HG03066 (cell line): ENCODE measurements at regions not wholly inside any gene's neighbourhood (a gene's known extent, or its start where the extent isn't known, plus 50 kb on each side); places are given as distances from the start of the nearest gene placed in this dataset.

ENCODE experiments used
- ATAC-seq: cut with Tn5 transposase; IDR thresholded peaks from one replicate; pipeline ENCODE4 v1.9.1; 2021; ENCODE audit warnings: low read depth; ENCODE audit not compliant: unreplicated experiment

- ATAC-seq, result no peak
These were observed 371.6 kb downstream of the RPS24 start for GRCh38 chr10:78405231-78405630.

DNA sequence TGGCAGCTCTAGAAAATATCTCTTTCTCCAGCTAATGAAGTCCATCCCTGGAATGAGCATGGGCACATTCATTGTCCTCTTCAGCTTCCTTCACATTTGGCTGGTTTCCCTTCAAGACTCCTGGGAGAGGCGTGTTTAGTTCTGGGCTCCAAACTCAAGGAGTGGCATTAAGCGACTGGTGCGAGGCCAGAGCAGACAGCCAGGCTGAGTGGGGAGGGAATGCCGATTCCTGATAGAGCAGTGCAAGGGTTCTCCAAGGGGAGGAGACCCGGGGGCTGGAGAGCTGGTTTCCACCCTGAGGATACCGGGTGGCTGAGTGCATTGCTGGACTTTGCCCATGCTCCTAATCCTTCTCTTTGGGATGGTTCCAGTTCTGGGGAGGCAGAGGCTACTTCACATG is 372.1 kb downstream of the RPS24 start:
- ATAC-seq, result no peak

DNA sequence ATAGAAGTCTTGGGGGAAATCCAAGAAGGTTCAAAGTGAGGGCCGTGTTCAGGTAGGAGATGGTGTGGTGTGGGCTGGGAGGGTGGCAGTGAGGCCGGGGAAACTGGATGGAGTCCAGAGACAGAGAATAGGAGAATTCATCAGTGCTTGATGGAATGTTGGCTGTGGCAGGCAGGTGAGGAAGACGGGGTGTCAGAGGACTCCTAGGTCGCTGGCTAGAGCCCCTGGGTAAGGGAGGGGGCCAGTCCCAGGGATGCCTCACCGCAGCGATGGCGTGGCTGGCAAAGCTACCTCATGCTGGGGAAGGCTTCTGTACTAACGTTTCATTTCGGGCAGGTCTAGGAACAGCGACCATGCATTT is 373.0 kb downstream of the RPS24 start:
- ATAC-seq, result no peak

DNA sequence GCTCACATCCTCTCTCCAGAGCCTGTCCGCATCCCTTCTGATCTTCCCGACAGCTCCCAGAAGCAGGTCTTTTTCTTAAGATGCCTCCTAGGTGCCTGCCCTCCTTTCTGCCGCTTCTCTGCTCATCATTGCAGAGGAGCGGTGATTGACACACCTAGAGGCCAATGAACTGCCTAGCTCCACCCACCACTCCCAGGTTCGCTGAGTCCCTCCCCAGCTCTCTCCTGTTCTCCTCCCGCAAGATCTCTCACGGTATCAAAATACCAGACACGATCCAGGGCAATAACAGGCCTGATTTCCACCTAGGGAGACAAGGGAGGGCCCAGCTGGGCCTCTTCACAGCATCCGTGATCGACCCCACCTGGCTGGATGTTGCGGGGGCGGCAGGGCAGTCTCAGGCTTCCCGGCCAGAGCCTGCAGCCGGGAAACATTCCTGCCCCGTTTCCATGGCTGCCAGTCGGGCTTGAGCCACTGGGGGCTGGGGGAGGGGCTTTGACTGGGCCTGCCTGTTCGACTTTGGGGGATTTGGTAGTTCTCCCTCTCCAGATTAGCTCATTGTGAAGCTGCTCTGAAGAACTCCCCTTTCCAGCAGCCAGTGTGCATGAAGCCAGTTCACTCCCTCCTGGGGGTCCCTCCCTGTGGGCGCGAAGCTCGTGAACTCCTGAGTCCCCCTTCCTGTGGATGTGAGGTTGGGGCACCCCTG is 373.5 kb downstream of the RPS24 start:
- peak; percentile 78 for ATAC-seq

GRCh38 chr10:78407966-78408365 is 374.3 kb downstream of the RPS24 start:
- no peak for ATAC-seq

DNA sequence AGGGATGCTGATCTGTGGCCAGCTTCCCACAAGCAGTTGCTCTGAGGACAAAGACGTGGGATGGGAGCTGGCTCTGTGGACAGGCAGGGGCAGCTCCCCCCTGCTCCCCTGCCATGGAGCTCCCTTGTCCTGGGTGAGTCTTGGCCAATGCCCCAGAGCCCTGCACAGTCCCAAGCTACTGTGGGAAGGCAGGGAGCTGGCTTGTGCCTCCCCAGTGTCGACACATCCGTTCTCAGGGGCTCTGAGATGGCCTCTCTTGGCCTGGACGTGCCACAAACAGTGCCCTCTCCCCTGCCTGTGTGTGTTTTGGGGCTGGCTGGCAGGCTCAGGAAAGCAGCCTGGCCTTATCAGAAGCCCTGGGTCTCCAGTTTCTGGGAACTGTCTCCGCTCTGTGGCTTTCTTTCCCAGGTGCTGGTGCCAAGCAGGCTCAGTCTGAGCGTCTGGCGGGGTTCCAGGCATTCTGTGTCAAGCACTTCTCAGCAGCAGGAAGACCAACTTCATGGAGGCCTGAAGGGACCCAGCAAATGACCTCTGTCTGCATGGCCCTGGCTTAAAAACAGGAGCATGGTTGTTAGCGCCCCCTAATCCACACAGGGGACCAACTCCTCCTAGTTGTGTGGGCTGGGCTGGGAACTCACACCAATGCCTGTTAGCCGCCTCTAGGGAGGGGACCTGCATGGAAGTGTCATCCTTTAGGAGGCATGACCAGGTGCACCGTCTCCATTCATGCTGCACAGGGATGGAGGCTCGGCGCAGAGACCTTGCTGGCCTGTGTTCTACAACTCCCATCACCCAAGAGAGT is 375.2 kb downstream of the RPS24 start:
- ATAC-seq, result no peak

DNA sequence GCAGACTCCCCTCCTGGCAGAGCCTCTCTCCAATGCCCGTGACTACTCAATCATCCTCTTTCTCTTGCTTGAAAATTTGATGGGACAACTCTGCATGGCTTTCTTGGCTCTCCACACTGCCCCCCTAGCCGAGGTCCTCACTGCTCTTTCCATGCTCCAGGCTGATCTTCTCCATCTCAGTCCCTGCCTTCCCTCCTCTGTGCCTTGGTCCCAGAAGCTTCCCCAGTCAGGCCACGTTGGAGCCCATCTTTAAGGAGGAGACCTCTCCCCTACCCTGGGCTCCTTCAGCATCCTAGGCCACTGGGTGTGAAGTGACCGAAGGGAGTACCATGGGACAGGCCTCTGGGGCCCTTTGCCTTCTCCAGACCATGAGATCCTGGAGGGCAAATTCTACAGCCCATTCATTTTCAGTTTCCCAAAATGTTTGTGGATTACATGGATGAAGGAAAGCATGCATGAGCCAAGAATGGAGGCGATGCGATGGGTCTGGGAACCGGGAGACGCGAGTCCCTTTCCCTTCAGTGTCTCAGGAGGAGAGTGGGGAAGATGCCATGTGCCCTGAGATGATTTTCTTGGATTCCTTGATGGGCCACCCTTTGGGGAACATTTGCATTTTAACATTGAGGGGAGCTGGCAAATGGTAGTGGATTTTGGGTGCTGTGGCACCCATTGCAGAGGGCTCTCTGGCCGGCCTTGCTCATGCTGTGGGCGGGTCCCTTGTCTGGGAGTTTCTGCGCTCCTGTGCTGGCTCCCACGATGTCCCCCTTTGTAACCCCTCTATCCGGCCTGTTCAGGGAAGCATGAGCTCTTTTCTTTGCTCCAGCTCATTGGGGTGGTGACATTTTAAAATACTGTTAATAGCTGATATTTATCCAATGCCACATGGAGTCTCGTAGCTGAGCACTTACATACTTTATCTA is 376.6 kb downstream of the RPS24 start:
- ATAC-seq, result no peak

DNA sequence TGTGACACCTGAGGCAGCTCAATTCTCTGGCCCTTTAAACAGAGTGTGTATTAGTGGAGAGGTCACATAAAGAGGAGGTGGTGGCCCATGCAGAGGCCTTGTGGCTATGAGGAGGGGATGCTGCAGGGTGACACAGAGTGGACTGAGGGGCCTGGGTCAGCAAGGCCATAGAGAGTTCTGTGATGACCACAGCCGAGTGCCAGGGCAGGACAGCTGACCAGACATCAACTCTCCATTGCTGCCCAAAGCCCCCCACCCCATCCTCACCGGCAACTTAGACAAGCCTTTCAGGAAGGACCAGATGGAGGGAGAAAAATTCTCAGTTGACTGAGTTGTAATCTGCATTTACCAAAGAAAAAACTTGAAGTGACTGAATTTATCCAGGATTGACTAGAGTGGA is 378.1 kb downstream of the RPS24 start:
- ATAC-seq, result no peak

DNA sequence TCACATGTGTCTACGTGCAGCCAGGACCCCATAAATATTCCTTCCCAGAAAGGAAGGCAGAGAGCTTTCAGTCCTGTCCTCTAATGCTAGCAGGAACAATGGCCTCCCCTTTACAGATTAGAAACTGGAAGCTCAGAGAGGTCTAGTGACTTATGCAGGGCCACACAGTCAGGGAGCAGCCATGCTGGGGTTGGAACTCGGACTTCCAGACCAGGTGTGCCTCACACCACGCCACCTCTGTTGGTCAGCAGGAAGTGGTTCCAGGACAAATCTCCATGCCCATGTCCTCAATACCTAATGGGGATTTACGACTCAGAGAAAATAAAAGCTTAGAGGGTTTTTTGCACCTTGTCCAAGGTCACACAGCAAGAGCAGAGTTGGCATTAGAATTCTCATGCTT is 378.9 kb downstream of the RPS24 start:
- no peak for ATAC-seq

DNA sequence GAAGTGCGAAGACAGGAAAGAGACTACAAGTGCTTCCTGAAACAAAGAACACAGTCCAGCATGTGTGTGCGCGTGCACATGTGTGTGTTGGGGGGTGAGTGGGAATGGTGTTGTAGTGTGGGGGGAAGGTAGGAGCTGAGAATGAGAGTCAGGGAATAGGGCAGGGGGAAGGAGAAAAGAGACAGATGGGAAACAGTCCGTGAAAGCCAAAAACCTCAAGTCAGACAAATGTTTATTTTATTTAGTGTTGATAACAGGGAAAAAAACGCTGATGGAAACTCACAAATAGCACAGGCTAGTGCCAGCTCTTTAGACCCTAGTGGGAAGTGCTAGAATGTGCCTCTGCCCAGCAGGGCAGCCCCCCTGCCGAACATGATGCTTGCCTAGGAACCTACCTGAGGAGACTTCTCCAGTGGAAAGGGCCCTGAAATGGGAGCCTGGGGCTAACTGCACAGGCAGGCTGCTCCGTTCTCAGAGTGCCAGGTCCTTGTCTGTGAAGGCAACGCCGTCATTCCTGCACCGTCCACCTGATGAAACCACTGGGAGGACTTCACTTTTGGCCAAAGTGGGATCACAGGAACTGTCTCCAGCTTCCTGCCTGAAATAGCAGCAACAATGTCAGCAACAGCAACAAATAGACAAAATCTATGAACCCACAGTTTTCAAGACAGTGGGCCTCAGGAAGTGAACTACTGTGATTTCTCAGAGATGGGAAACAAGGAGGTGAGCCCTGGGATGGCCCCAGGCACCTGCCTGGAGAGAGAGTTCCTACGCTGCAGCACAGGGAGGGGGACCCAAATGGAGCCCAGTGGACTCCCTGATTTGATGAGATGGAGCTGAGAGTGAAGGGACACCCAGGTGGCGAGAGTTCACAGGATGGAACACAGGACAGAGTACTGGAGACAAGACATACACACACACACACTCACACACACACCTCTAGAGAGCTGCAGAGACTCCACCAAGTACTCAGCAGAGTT is 379.7 kb downstream of the RPS24 start:
- no peak for ATAC-seq

DNA sequence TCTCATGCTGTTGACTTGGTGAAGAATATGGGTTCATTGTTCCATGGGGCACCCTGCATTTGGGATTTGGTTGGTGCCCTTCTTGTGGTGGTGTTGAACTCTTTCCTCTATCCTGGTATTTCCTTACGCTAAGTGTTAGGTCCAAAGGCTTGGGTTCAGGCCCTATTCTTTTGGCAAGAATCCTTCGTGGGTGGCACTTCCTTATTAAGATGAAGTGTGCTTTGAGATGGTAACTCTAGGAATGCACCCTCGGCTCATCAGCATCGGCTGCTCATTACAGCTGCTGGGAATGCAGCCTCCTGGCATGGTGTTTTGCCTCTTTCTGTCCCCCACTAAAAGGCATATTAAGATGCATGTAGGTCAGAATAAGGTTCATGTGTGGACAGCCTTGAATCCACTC is 380.7 kb downstream of the RPS24 start:
- no peak for ATAC-seq

DNA sequence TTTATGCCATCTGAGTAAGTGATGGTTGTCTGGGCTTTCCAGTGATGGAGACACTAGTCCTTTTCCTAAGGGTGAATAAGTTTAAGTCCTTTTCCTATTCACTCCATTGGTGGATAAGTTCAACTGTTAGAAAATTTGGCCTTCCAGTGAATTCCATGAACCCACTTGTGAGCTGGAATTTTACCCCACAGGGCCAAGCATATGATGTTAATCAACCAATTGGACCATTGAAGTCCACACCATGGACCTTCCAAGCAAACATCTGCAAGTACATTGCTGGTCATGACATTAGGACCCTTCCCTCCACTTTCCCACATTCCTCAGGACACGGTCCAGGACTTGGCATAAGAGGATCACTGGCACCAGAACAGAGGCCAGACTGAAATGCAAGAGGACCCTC is 381.4 kb downstream of the RPS24 start:
- ATAC-seq, result no peak

GRCh38 chr10:78416031-78417011 is 382.7 kb downstream of the RPS24 start:
- no peak for ATAC-seq

DNA sequence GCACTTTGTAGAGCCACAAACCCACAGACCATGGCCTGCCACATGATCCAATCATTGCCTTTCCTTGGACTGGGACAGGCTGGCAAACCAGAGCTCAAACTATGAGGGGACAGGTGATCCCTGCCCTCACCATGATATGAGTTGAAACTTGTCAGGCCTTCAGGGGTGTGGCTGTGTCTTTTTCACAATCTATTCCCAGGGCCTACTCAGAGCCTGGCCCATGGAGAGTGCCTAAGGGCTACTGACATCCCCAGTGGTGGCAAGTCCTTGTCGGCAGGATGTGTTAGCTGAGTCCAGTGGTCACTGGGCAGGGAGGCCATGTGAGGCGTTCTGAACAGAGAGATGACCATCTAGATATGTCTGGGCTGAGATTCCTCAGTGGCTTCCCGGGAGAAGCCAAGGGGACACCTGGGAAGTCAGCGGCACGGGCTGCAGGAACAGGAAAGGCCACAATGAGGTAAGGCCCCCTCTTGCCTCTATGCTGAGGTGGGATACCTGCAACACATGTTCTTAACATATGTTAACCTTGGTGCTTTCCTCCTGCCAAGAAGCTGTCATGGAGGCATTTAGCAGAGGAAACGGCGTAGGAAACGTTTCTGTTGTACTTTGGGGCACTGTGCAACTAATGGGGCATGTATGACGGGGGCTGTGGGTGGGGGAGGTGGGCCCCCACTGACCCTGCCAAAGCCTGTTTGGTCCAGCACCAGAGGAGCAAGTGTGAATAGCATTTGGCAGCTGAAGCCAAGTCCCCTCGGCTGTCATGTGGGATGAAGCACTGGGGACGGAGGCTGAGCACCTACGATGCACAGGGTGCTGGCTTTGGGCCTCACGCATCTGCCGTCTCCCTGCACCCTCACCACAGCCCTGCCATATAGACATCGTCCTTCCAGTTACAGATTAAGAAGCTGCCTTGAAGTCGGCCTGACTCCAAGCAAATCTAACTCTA is 384.0 kb downstream of the RPS24 start:
- no peak for ATAC-seq

DNA sequence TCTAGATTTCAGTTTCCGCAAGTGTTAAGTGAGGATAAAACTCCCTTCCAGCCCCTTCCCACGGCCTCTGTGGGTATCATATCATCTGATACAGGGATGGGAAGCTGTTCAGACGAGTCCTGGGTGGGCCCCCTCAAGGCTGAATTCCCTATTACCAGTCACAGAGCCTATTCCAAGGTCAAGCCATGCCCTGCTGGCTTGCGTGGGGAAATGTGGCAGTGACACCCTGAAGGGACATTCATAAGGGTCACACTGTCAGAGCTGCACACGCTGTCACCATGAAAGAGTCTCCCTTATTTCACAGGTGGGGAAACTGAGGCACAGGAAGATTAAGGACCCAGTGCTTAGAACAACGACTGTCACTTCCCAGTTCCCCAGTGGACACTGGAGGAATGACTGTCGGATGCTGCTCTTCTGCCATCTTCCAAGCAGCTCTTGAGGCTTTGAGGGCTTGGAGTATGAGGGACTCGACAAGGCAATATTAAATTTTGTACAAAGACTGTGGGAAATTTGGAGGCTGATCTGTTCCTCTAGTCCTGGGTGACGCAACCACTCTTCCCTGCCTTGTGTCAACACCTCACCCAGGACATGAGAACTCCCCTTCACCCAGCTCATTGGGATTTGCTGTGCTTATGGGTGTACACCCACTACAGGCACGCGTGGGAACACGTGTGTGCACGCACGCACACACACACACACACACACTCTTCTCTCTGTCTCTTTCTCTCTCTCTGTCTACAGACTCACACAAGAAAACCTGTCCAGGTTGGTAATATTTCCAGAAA is 386.0 kb downstream of the RPS24 start:
- ATAC-seq, result no peak

DNA sequence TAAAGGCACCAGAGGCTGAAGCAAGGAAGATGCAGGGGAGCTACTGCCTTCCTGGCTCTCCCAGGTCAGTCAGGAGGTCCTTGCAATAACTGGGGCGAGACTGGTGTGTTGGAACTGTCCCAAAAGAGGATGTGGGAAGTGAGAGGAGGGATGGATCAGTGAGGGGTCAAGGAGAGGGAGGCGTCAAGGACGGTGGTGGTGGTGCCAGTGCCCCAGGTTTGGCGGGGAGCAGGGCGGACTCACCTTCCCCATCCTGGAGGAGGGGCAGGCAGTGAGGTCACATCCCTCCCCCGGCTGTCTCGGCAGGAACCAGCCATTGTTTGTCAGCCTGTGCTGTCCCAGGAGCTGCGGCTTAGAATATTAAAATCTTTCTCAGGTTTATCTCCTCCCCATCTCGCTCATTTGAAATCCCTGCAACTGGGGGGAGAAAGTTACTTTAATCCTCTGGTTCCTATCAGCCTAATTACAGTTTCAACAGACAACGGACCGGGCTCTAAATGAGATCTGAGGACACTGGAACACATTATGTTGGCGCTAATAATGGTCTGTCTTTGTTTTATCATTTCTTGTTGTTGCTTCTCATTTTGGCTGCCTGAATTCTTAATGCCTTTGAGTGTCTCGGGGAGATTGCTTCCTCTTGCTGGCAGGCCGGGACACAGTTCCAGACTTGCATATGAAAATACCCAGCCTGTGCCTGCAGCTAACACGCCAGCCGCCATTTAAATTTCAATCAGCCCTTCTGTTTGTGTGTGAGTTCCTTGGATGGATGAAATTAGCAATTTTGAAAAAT is 387.5 kb downstream of the RPS24 start:
- ATAC-seq, result no peak
